NCI-H69 (cell line): ENCODE measurements at regions not wholly inside any gene's neighbourhood (a gene's known extent, or its start where the extent isn't known, plus 50 kb on each side); places are given as distances from the start of the nearest gene placed in this dataset.

ENCODE experiments used
- DNase-seq: peaks from one replicate; lab custom pipeline; 2025; lab: John Stamatoyannopoulos, UW

- peak; percentile 34 for DNase-seq
Measured at GRCh38 chr9:89905606-89906338, 301.0 kb downstream of the GADD45G start.

GRCh38 chr9:89911721-89912604 lies 307.2 kb downstream of the GADD45G start:
- no peak for DNase-seq

- no peak for DNase-seq
Measured at GRCh38 chr9:89912605-89912953, 307.8 kb downstream of the GADD45G start.

GRCh38 chr9:89915187-89915586 lies 310.4 kb downstream of the GADD45G start:
- no peak for DNase-seq

GRCh38 chr9:89916001-89916597 lies 311.3 kb downstream of the GADD45G start:
- peak; percentile 27 for DNase-seq

- no peak for DNase-seq
Measured at GRCh38 chr9:89917861-89918260, 313.0 kb downstream of the GADD45G start.

GRCh38 chr9:89919171-89919681 lies 314.4 kb downstream of the GADD45G start:
- DNase-seq = peak; percentile 75

- no peak for DNase-seq
Measured at GRCh38 chr9:89920131-89920530, 315.3 kb downstream of the GADD45G start.

GRCh38 chr9:89920951-89921350 lies 316.1 kb downstream of the GADD45G start:
- peak; percentile 25 for DNase-seq

- DNase-seq = peak; percentile 86
Measured at GRCh38 chr9:89922099-89922498, 317.3 kb downstream of the GADD45G start.

GRCh38 chr9:89923174-89923573 lies 318.4 kb downstream of the GADD45G start:
- DNase-seq = no peak

GRCh38 chr9:89923961-89924504 lies 319.2 kb downstream of the GADD45G start:
- peak; percentile 41 for DNase-seq

GRCh38 chr9:89924611-89925010 lies 319.8 kb downstream of the GADD45G start:
- DNase-seq = no peak

- no peak for DNase-seq
Measured at GRCh38 chr9:89926167-89926566, 321.4 kb downstream of the GADD45G start.

- DNase-seq = no peak
Measured at GRCh38 chr9:89926691-89927220, 321.9 kb downstream of the GADD45G start.

GRCh38 chr9:89928106-89928505 lies 323.3 kb downstream of the GADD45G start:
- no peak for DNase-seq

- DNase-seq = no peak
Measured at GRCh38 chr9:89928521-89929275, 323.9 kb downstream of the GADD45G start.

GRCh38 chr9:89929315-89929672 lies 324.5 kb downstream of the GADD45G start:
- no peak for DNase-seq

GRCh38 chr9:89929673-89930480 lies 325.1 kb downstream of the GADD45G start:
- DNase-seq = peak; percentile 94

- DNase-seq = no peak
Measured at GRCh38 chr9:89933578-89933977, 328.8 kb downstream of the GADD45G start.

GRCh38 chr9:89935115-89935514 lies 330.3 kb downstream of the GADD45G start:
- DNase-seq = no peak
